A673 (cell line): ENCODE measurements at regions not wholly inside any gene's neighbourhood (a gene's known extent, or its start where the extent isn't known, plus 50 kb on each side); places are given as distances from the start of the nearest gene placed in this dataset.

Source experiments
- EZH2 ChIP-seq: fragments of 200-600 bp; sonication (generic); IDR thresholded peaks from 2 replicates; pipeline ENCODE4 v1.6.1; 2017; ENCODE audit warnings: borderline replicate concordance, low read depth, mild to moderate bottlenecking, mixed read lengths, antibody characterized with exemption, low read length; ENCODE audit not compliant: poor library complexity, severe bottlenecking
- TF ChIP-seq, protein P1 (sequence below): fragments of 300-800, 200-600 bp; sonication (generic); conservative IDR thresholded peaks from 2 replicates; pipeline ENCODE4 v1.5.1; 2017; ENCODE audit warnings: low read depth, mild to moderate bottlenecking, antibody characterized with exemption, low read length, moderate library complexity, mixed read lengths

DNA sequence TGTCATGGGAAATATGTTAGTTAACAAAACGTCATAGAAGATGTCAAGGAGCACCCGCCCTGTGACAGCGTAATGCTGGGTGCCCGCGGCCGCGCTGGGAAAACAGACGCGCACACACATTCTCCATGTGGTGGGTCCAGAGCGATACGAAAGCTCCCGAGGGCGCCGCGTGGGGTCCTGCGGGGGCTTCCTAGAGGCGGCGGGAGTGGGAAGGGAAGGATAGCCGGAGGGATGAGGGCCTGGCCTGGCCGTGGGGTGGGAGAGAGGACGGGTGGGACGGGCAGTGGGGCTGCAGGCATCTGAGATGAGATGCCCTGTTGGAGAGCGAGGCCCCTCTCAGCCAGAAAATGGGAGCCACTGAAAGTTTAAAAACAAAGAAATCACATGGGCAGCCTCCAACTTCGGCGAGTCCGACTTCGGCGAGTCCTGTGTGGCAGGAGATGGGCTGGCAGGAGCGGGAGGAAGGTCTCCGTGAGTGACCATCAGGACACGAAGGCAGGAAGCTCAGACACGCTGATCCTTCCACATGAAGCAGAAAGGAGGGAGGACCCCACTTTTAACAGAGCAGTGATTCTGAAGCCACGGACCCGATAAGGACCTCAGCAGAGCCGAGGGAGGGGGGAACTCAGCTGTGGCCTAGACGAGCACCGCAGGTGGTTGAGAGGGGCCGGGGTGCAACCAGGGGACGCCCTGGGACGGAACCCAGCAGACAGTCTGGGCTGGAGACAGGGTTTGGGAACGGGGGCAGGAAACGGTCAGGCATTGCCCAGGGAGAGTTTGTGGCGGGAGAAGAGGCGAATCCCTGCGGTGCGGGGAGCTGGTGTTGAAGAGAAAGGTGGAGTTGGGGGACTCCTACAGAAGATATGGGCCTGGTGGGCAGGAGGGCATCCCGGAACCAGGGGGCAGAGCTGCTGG lies 114.1 kb upstream of the FRMD1 start:
- TF ChIP-seq, protein P1, sequence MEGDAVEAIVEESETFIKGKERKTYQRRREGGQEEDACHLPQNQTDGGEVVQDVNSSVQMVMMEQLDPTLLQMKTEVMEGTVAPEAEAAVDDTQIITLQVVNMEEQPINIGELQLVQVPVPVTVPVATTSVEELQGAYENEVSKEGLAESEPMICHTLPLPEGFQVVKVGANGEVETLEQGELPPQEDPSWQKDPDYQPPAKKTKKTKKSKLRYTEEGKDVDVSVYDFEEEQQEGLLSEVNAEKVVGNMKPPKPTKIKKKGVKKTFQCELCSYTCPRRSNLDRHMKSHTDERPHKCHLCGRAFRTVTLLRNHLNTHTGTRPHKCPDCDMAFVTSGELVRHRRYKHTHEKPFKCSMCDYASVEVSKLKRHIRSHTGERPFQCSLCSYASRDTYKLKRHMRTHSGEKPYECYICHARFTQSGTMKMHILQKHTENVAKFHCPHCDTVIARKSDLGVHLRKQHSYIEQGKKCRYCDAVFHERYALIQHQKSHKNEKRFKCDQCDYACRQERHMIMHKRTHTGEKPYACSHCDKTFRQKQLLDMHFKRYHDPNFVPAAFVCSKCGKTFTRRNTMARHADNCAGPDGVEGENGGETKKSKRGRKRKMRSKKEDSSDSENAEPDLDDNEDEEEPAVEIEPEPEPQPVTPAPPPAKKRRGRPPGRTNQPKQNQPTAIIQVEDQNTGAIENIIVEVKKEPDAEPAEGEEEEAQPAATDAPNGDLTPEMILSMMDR: no peak
- no peak for TF ChIP-seq EZH2
